Tibial nerve (tissue), 4 donors: ENCODE measurements at regions not wholly inside any gene's neighbourhood (a gene's known extent, or its start where the extent isn't known, plus 50 kb on each side); places are given as distances from the start of the nearest gene placed in this dataset.

Experiments
- DNase-seq, 2 donors: peaks; one replicate each; pipeline ENCODE4 v3.0.0-alpha.2; 2019; ENCODE audit warnings: low spot score in 2 of 2
- H3K27ac ChIP-seq, 4 donors: fragments of 200-600 bp; sonication (generic) in 3 of 4; one replicate each; pipeline ENCODE4 v1.5.1; 2017 to 2019; ENCODE audit warnings: mild to moderate bottlenecking in 1 of 4
- H3K27me3 ChIP-seq, 2 donors: fragments of 200-600 bp; sonication (generic) in 1 of 2; one replicate each; pipeline versions ENCODE4 v1.5.1 to v1.6.0; 2017 to 2019
- H3K36me3 ChIP-seq, 3 donors: fragments of 200-600 bp; sonication (generic); one replicate each; pipeline ENCODE4 v1.5.1; 2018 to 2019
- H3K4me1 ChIP-seq, 4 donors: fragments of 200-600 bp; sonication (generic) in 3 of 4; one replicate each; pipeline ENCODE4 v1.5.1; 2017 to 2019
- H3K4me3 ChIP-seq, 4 donors: fragments of 200-600 bp; sonication (generic) in 3 of 4; one replicate each; pipeline ENCODE4 v1.5.1; 2017 to 2019; ENCODE audit warnings: mild to moderate bottlenecking in 1 of 4, moderate library complexity in 1 of 4
- H3K9me3 ChIP-seq, 4 donors: fragments of 200-600 bp; sonication (generic) in 3 of 4; one replicate each; pipeline ENCODE4 v1.5.1; 2017 to 2019
- CTCF ChIP-seq, 5 experiments: fragments of 200-600 bp in 3 of 5; fragments of 450-650 bp in 2 of 5; sonication (generic) in 3 of 5; IDR thresholded peaks; one replicate each; pipeline ENCODE4 v1.5.1; 2016 to 2019; ENCODE audit warnings: antibody characterized with exemption in 5 of 5, mild to moderate bottlenecking in 3 of 5, moderate library complexity in 2 of 5
- EP300 ChIP-seq, 2 donors: sonication (generic); formaldehyde crosslinking; IDR thresholded peaks; one replicate each; pipeline ENCODE4 v1.6.1; 2017; ENCODE audit warnings: antibody characterized with exemption in 2 of 2, mild to moderate bottlenecking in 1 of 2
- POLR2A ChIP-seq, 2 donors: fragments of 450-650 bp; IDR thresholded peaks; one replicate each; pipeline ENCODE4 v1.6.1; 2017; ENCODE audit warnings: antibody characterized with exemption in 2 of 2, mild to moderate bottlenecking in 2 of 2, moderate library complexity in 2 of 2
- WGBS, 2 donors: methylation state at CpG; one replicate each; pipeline ENCODE4 v1.1.5; 2018; 5-methylcytosine and 5-hydroxymethylcytosine counted together

GRCh38 chr1:14452551-14452950 is 145.9 kb upstream of the KAZN start:
- Histone ChIP-seq H3K27me3 (no peaks in the 10 kb centered on the region), H3K27ac (no peak overlapping the region), H3K4me3 (no peak overlapping the region), H3K9me3 (no peaks in the 10 kb centered on the region), H3K4me1 (no peaks in the 10 kb centered on the region), H3K36me3 (no peaks in the 10 kb centered on the region)
- TF ChIP-seq CTCF (IDR thresholded peaks at IDR 0.05): no peak
- TF ChIP-seq EP300 (IDR thresholded peaks at IDR 0.05): no peak
- no peak for TF ChIP-seq POLR2A (IDR thresholded peaks at IDR 0.05)
- no peak for DNase-seq
- WGBS, 2 donors: 81 to 84% methylated on average over 4 of the region's 4 CpGs

GRCh38 chr1:14460173-14460572 is 138.3 kb upstream of the KAZN start:
- DNase-seq: no peak
- H3K27ac ChIP-seq: no peak overlapping the region
- H3K4me3 ChIP-seq: no peak overlapping the region
- H3K27me3 ChIP-seq: no peaks in the 10 kb centered on the region
- TF ChIP-seq CTCF (IDR thresholded peaks at IDR 0.05) (no peak), POLR2A (IDR thresholded peaks at IDR 0.05) (no peak), EP300 (IDR thresholded peaks at IDR 0.05) (no peak)
- WGBS, 2 donors: 58 to 100% methylated on average over 1 to 2 of the region's 3 CpGs
- no peaks in the 10 kb centered on the region for H3K4me1 ChIP-seq
- no peaks in the 10 kb centered on the region for H3K9me3 ChIP-seq
- no peaks in the 10 kb centered on the region for H3K36me3 ChIP-seq

GRCh38 chr1:14462851-14463250 is 135.6 kb upstream of the KAZN start:
- TF ChIP-seq EP300 (IDR thresholded peaks at IDR 0.05) (no peak), POLR2A (IDR thresholded peaks at IDR 0.05) (no peak), CTCF (IDR thresholded peaks at IDR 0.05) (no peak)
- no peak overlapping the region for H3K4me3 ChIP-seq
- no peak overlapping the region for H3K27ac ChIP-seq
- H3K36me3 ChIP-seq: no peaks in the 10 kb centered on the region
- DNase-seq: no peak
- 85 to 90% methylated on average over 4 of the region's 4 CpGs for WGBS, 2 donors
- no peaks in the 10 kb centered on the region for H3K4me1 ChIP-seq
- H3K27me3 ChIP-seq: no peaks in the 10 kb centered on the region
- no peaks in the 10 kb centered on the region for H3K9me3 ChIP-seq

- WGBS, 2 donors: 64 to 66% methylated on average over 4 of the region's 4 CpGs
- no peak overlapping the region for H3K27ac ChIP-seq
- H3K4me3 ChIP-seq: no peak overlapping the region
- no peaks in the 10 kb centered on the region for H3K4me1 ChIP-seq
- no peaks in the 10 kb centered on the region for H3K27me3 ChIP-seq
- no peak for TF ChIP-seq CTCF (IDR thresholded peaks at IDR 0.05)
- TF ChIP-seq EP300 (IDR thresholded peaks at IDR 0.05): no peak
- TF ChIP-seq POLR2A (IDR thresholded peaks at IDR 0.05): no peak
- H3K36me3 ChIP-seq: no peaks in the 10 kb centered on the region
- no peak for DNase-seq
- H3K9me3 ChIP-seq: no peaks in the 10 kb centered on the region
These were observed 132.5 kb upstream of the KAZN start for GRCh38 chr1:14466006-14466405.

GRCh38 chr1:14467112-14467511 is 131.4 kb upstream of the KAZN start:
- H3K27ac ChIP-seq: no peak overlapping the region
- no peaks in the 10 kb centered on the region for H3K27me3 ChIP-seq
- H3K4me1 ChIP-seq: no peaks in the 10 kb centered on the region
- no peak for TF ChIP-seq POLR2A (IDR thresholded peaks at IDR 0.05)
- no peaks in the 10 kb centered on the region for H3K9me3 ChIP-seq
- DNase-seq: no peak
- H3K36me3 ChIP-seq: no peaks in the 10 kb centered on the region
- no peak overlapping the region for H3K4me3 ChIP-seq
- WGBS, 2 donors: 90 to 91% methylated on average over 1 of the region's 1 CpG

- no peak for TF ChIP-seq CTCF (IDR thresholded peaks at IDR 0.05)
- TF ChIP-seq POLR2A (IDR thresholded peaks at IDR 0.05): no peak
- TF ChIP-seq EP300 (IDR thresholded peaks at IDR 0.05): no peak
- H3K36me3 ChIP-seq: no peaks in the 10 kb centered on the region
- no peaks in the 10 kb centered on the region for H3K27me3 ChIP-seq
- H3K9me3 ChIP-seq: no peaks in the 10 kb centered on the region
- no peaks in the 10 kb centered on the region for H3K4me1 ChIP-seq
- no peak overlapping the region for H3K27ac ChIP-seq
- 87 to 93% methylated on average over 7 of the region's 7 CpGs for WGBS, 2 donors
- no peak overlapping the region for H3K4me3 ChIP-seq
- no peak for DNase-seq
These were observed 129.7 kb upstream of the KAZN start for GRCh38 chr1:14468751-14469150.
